GM13977 (cell line): ENCODE measurements at regions not wholly inside any gene's neighbourhood (a gene's known extent, or its start where the extent isn't known, plus 50 kb on each side); places are given as distances from the start of the nearest gene placed in this dataset.

Experiments used
- DNase-seq: peaks from one replicate; pipeline ENCODE4 v3.0.0; 2012; ENCODE audit warnings: low spot score
- in situ Hi-C: fragments of 300-500 bp; cut with MboI; formaldehyde crosslinking; loops from one replicate; pipeline ENCODE4 v1.12.0; 2022; ENCODE audit warnings: low sequenced_read_pairs, low pct_unique_long_range_greater_than_20kb, mixed read lengths, inconsistent platforms; ENCODE audit not compliant: unreplicated experiment
- TF ChIP-seq, protein P1 (sequence below): IDR thresholded peaks from 2 replicates; pipeline ENCODE4 v1.5.1; 2012; ENCODE audit warnings: mild to moderate bottlenecking, control low read depth; ENCODE audit not compliant: insufficient read depth; ENCODE audit errors: extremely low read depth, missing control alignments

DNA sequence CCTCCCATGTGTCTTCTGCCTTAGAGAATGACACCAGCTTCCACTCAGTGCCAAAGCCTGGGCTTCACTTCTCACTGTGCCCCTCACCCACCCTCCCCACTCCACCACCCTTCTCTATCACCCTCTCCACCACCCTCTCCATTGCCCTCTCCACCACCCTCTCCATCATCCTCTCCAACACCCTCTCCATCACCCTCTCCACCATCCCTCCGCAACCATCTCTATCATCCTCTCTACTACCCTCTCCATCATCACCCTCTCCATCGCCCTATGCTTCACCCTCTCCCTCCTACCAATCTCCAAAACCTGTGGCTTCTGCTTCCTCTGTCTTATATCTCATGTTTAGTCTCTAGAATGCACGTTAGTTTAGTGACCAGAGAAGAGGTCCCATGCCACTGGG lies 91.0 kb upstream of the TMEM72 start:
- in situ Hi-C loops = no loop called here
- DNase-seq = no peak
- TF ChIP-seq, protein P1, sequence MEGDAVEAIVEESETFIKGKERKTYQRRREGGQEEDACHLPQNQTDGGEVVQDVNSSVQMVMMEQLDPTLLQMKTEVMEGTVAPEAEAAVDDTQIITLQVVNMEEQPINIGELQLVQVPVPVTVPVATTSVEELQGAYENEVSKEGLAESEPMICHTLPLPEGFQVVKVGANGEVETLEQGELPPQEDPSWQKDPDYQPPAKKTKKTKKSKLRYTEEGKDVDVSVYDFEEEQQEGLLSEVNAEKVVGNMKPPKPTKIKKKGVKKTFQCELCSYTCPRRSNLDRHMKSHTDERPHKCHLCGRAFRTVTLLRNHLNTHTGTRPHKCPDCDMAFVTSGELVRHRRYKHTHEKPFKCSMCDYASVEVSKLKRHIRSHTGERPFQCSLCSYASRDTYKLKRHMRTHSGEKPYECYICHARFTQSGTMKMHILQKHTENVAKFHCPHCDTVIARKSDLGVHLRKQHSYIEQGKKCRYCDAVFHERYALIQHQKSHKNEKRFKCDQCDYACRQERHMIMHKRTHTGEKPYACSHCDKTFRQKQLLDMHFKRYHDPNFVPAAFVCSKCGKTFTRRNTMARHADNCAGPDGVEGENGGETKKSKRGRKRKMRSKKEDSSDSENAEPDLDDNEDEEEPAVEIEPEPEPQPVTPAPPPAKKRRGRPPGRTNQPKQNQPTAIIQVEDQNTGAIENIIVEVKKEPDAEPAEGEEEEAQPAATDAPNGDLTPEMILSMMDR = no peak

DNA sequence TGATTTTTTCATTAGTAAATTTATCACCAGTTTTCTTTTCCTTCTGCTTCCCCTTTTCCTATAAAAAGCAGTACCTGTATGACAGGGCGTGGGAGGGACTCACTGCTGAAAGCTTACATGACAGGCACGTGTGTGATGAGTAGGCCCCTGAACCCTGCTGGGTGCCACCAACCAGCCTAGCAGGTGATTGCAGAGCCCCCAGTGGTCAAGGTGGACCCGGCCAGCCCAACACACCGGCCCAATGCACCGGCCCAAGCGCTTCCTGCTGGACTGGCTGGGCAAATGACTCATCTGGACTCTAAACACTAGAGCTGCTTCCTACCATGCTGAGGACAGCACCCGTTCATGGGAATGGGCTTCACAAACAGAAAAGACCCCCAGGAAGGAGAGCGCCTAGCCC lies 89.8 kb upstream of the TMEM72 start:
- no peak for DNase-seq
- TF ChIP-seq, protein P1 = no peak
- in situ Hi-C loops = no loop called here

DNA sequence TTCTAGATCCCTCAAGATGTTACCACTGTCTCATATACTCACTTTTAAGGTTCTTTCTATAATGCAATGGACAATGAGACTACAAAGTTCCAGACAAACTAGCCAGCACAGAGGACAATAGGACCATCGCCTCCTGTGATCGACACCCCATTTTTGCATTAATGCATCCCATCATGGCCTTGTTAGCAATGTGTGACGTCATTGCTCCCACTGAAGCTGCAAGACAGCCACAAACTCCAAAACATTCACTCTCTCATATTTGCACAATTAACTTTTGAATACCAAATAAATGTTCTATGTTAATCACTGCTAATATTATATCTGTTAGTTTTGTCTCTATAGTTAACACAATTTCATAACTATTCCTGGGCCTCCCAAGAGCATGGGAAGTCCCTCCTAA lies 88.8 kb upstream of the TMEM72 start:
- in situ Hi-C loops = no loop called here
- no peak for DNase-seq
- TF ChIP-seq, protein P1 = no peak

DNA sequence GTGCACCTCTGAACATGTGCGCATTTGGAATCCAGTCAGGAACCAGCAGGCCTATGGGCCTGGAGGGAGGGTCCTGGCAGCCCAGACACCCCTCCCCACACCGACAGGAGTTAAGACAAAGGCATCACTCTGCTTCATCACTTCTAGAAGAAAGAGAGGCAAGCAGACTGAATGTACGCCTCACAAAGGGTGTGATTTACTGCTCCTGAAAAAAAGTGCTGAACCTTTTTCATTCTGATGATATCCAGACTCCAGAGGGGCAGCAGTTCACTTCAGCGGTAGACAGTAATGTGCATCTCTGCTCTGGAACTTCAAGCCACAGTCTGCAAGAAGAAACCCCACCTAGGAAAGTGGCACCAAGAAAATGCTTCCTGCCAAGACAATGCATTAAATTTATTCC lies 88.2 kb upstream of the TMEM72 start:
- no peak for DNase-seq
- TF ChIP-seq, protein P1 = no peak
- in situ Hi-C loops = no loop called here

DNA sequence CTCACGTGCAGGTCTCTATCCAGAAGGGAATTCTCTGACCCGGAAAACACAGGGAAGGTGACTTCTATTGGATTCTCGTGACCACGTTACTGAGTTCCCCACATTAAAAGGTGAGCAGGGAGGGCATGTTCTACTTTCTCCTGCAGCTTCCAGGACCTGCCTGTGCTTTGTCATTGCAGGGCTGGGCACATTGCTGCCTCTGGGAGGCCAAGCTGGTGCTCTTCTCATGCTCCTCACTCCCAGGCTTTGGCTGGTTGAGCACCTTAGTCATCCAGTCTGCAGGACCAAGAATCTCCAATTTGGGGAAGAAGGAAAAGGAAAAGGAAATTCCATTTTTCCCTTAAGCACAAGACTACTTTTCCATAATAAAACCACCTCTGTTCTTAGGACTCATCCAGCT lies 86.5 kb upstream of the TMEM72 start:
- no peak for DNase-seq
- TF ChIP-seq, protein P1 = no peak
- in situ Hi-C loops = no loop called here

DNA sequence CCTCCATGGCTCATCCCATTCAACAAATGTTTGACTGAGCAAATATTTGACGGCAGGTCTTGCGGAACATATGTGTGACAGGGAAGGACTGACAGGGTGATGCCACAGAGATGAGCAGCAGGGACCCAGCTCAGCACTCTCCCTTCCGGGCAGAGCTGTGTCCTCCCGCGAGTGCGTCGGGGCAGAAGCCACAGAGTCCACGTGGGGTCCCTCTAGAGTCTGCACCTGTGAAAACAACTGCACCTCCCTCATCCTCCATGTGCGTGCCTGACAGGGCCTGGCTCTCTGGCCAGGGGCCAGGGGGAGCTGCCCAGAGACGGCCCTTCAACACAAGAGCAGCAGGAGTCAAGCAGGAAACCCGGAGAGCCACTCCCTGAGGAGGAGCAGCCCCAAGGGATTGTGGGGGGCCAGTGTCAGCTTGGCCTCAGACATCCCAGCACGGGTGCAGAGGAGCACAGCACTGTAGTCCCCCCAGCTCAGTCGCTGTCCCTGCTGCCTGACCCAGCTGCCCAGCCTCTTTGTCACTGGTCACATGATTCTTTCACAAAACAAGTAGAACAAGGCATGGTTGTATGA lies 83.6 kb upstream of the TMEM72 start:
- TF ChIP-seq, protein P1 = no peak
- in situ Hi-C loops = no loop called here
- no peak for DNase-seq

DNA sequence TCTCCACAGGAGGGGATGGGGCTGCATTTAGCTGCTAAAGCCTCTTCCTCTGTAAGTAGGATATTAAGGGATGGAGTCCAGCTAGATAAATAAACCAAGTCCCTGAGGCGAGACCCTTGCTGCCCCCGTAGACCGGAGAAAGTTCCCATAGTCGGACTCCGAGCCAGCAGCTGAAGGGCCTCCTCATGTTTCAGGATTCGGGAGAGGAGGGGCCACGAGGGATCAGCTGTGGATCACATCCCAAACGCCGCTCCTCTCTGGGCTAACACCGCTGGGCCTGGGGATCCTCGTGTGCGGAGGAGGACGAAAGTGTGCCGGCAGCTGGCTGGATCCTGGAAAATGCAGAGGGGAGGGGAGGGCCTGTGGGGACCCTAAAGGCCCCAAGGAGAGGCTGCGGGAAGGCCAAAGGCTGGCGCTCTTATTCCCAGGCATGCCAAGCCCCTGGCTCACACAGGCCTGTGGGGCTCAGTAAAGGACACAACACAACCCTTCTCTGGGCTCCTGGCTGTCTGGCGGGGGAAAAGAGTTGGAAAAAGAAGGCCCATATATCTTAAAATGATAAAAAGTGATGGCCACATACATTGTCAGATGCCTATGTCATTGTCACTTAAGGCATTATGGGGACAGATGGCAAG lies 82.5 kb upstream of the TMEM72 start:
- no peak for DNase-seq
- in situ Hi-C loops = no loop called here
- TF ChIP-seq, protein P1 = no peak
